OCI-LY7 (cell line): ENCODE measurements at regions not wholly inside any gene's neighbourhood (a gene's known extent, or its start where the extent isn't known, plus 50 kb on each side); places are given as distances from the start of the nearest gene placed in this dataset.

Experiments used
- BruUV-seq: library from RNA; stranded (reverse); fragments of 400-500 nt; replicated peaks from 2 replicates; lab custom pipeline; 2021; lab: Mats Ljungman, UMichigan
- CTCF ChIA-PET: fragments of 300-600 bp; sonication (Branson Sonifier 250); formaldehyde crosslinking; loops from one replicate; lab custom pipeline; 2022; ENCODE audit warnings: antibody characterized with exemption; ENCODE audit not compliant: unreplicated experiment; lab: Charles Lee
- POLR2A ChIA-PET: fragments of 300-600 bp; sonication (Branson Sonifier 250); formaldehyde crosslinking; loops from one replicate; lab custom pipeline; 2022; ENCODE audit warnings: antibody characterized with exemption; lab: Charles Lee
- DNase-seq: peaks from one replicate; pipeline ENCODE4 v3.0.0-alpha.2; 2015; ENCODE audit warnings: low spot score
- H2AFZ ChIP-seq: fragments of 200-600 bp; sonication (generic), shearing (Covaris generic); 2 replicates; pipeline ENCODE4 v1.6.1; 2014; ENCODE audit warnings: mild to moderate bottlenecking, antibody characterized with exemption, low read length, moderate library complexity
- H3K27ac ChIP-seq: fragments of 200-600 bp; sonication (generic); 2 replicates; pipeline ENCODE4 v1.5.1; 2014; ENCODE audit warnings: mixed run types, low read depth, mild to moderate bottlenecking, moderate library complexity, low read length, inconsistent platforms; ENCODE audit not compliant: poor library complexity, severe bottlenecking
- H3K36me3 ChIP-seq: fragments of 200-600 bp; sonication (generic); 2 replicates; pipeline ENCODE4 v1.6.1; 2014; ENCODE audit warnings: mild to moderate bottlenecking, antibody characterized with exemption, low read length, moderate library complexity, mixed read lengths; ENCODE audit not compliant: insufficient read depth
- H3K4me1 ChIP-seq: fragments of 200-600 bp; sonication (generic); 2 replicates; pipeline ENCODE4 v1.5.1; 2014; ENCODE audit warnings: mild to moderate bottlenecking, low read length; ENCODE audit not compliant: insufficient read depth, poor library complexity, severe bottlenecking
- H3K4me2 ChIP-seq: fragments of 200-600 bp; sonication (generic); 2 replicates; pipeline ENCODE4 v1.6.1; 2014; ENCODE audit warnings: mild to moderate bottlenecking, low read length
- H3K4me3 ChIP-seq: fragments of 200-600 bp; sonication (generic); 2 replicates; pipeline ENCODE4 v1.5.1; 2014; ENCODE audit warnings: mild to moderate bottlenecking, low read depth, low read length; ENCODE audit not compliant: poor library complexity, severe bottlenecking
- H3K79me2 ChIP-seq: fragments of 200-600 bp; sonication (generic); 2 replicates; pipeline ENCODE4 v1.6.1; 2016; ENCODE audit warnings: low read depth, mild to moderate bottlenecking, low read length, moderate library complexity, mixed read lengths; ENCODE audit not compliant: insufficient read depth
- H3K9me2 ChIP-seq: fragments of 200-600 bp; sonication (generic); 2 replicates; pipeline ENCODE4 v1.6.1; 2016; ENCODE audit warnings: mild to moderate bottlenecking, low read length, mixed read lengths; ENCODE audit not compliant: insufficient read depth
- H3K9me3 ChIP-seq: fragments of 200-600 bp; sonication (generic); 2 replicates; pipeline ENCODE4 v1.6.1; 2014; ENCODE audit warnings: mild to moderate bottlenecking, mixed run types, low read length, mixed read lengths
- H4K20me1 ChIP-seq: fragments of 200-600 bp; sonication (generic); 2 replicates; pipeline ENCODE4 v1.6.1; 2014; ENCODE audit warnings: mild to moderate bottlenecking, antibody characterized with exemption, low read length, moderate library complexity, mixed read lengths; ENCODE audit not compliant: insufficient read depth
- CTCF ChIP-seq: fragments of 200-600 bp; sonication (generic); conservative IDR thresholded peaks from 2 replicates; pipeline ENCODE4 v1.5.1; 2014; ENCODE audit warnings: mild to moderate bottlenecking, antibody characterized with exemption, low read length, moderate library complexity, mixed read lengths
- EZH2phosphoT487 ChIP-seq: fragments of 200-600 bp; sonication (generic); IDR thresholded peaks from 2 replicates; pipeline ENCODE4 v1.6.1; 2018; ENCODE audit warnings: low read depth, borderline replicate concordance, mild to moderate bottlenecking, mixed run types, antibody characterized with exemption, low read length, moderate library complexity, mixed read lengths
- intact Hi-C: fragments of 100-400 bp; cut with micrococcal nuclease; formaldehyde crosslinking; loops from one replicate; pipeline ENCODE4 v1.10.0; 2022; ENCODE audit not compliant: unreplicated experiment

DNA sequence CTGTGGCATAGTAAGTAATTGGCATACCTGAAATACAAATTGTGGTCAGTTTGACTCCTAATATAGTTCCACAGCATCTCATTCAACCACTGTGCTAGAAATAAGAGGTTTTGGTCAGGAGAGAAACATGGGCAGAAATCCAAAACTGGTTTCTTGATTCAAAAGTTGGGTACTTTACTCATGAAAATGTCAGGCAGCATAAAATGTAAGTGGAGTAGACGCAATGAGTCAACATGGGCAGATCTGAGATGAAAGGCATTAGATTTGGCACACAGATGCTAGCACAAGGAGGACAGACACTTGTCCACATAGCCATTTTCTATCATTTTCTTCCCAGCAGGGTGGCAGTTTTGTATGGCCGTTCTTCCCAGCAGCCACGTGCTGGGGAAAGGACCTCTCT, 255.8 kb upstream of the CDIN1 start:
- H3K79me2 ChIP-seq, result no peaks in the 10 kb centered on the region
- no peaks in the 10 kb centered on the region for H3K36me3 ChIP-seq
- no peak for DNase-seq
- no peak overlapping the region for H3K4me3 ChIP-seq
- intact Hi-C loops, result no loop called here
- ChIA-PET CTCF (no interaction called here), POLR2A (no interaction called here)
- H3K27ac ChIP-seq, result no peak overlapping the region
- no peaks in the 10 kb centered on the region for H4K20me1 ChIP-seq
- no TSS peak for BruUV-seq
- TF ChIP-seq CTCF (no peak), EZH2phosphoT487 (no peak)
- no peak overlapping the region for H3K4me2 ChIP-seq
- H3K9me3 ChIP-seq, result no peaks in the 10 kb centered on the region
- H3K4me1 ChIP-seq, result no peaks in the 10 kb centered on the region
- no peak overlapping the region for H2AFZ ChIP-seq
- no peaks in the 10 kb centered on the region for H3K9me2 ChIP-seq

DNA sequence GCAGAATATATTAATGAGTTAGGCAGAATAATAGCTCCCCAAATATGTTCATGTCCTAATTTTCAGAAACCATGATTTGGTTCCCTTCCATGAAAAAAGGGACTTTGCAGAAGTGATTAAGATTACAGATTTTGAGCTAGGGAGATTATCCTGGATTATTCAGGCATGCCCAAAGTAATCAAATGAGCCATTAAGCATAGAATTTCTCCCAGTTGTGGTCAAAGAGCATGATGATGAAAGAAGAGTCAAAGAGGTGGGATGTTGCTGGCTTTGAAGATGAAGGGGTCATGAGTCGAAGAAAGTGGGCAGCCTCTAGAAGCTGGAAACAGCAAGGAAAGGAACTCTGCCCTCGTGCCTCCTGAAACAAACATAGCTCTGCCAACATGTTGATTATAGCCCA, 254.2 kb upstream of the CDIN1 start:
- Histone ChIP-seq H3K9me2 (no peaks in the 10 kb centered on the region), H3K4me3 (no peak overlapping the region), H3K4me2 (no peak overlapping the region), H3K9me3 (no peaks in the 10 kb centered on the region), H3K36me3 (no peaks in the 10 kb centered on the region), H3K4me1 (no peaks in the 10 kb centered on the region), H3K27ac (no peak overlapping the region), H2AFZ (no peak overlapping the region), H4K20me1 (no peaks in the 10 kb centered on the region), H3K79me2 (no peaks in the 10 kb centered on the region)
- CTCF ChIA-PET, result no interaction called here
- DNase-seq, result no peak
- no peak for TF ChIP-seq CTCF
- TF ChIP-seq EZH2phosphoT487, result no peak
- intact Hi-C loops, result no loop called here
- POLR2A ChIA-PET, result no interaction called here
- no TSS peak for BruUV-seq

DNA sequence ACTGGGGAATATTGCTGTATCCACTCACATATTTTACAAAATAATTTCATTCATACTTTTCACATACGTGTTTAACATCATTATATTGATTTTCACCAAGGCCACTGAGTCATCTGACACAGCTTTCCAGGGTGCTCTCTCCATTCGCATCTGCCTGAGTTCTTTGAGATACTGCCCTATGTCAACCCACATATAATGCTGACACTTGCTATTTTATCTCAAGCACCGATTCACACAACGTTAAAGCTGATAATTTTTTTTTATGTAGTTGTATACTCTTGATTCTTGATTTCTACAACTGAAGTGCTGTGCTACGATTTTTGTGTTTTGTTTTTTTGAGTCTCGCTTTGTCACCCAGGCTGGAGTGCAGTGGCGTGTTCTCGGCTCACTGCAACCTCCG, 249.8 kb upstream of the CDIN1 start:
- H3K79me2 ChIP-seq, result no peaks in the 10 kb centered on the region

More for the DNA sequence above, 249.8 kb upstream of the CDIN1 start:
- Histone ChIP-seq H3K4me2 (no peak overlapping the region), H3K4me3 (no peak overlapping the region), H2AFZ (no peak overlapping the region), H3K27ac (no peak overlapping the region), H3K36me3 (no peaks in the 10 kb centered on the region), H3K4me1 (no peaks in the 10 kb centered on the region), H4K20me1 (no peaks in the 10 kb centered on the region), H3K9me3 (no peaks in the 10 kb centered on the region), H3K9me2 (no peaks in the 10 kb centered on the region)
- TF ChIP-seq EZH2phosphoT487, result no peak
- no peak for TF ChIP-seq CTCF
- intact Hi-C loops, result no loop called here
- DNase-seq, result no peak
- CTCF ChIA-PET, result no interaction called here
- POLR2A ChIA-PET, result interaction anchor here (0.5 kb wide), 1 partner anchor 716 kb away, joined by 3 read pairs; no protein-coding TSS in a partner anchor
- no TSS peak for BruUV-seq
